SK-N-SH (cell line): ENCODE measurements at regions not wholly inside any gene's neighbourhood (a gene's known extent, or its start where the extent isn't known, plus 50 kb on each side); places are given as distances from the start of the nearest gene placed in this dataset.

Experiments
- CTCF ChIA-PET: fragments of 300-600, 350-600 bp; formaldehyde crosslinking; extraction: SDS; loops from one replicate; lab custom pipeline; 2021; lab: Yijun Ruan, JAX
- POLR2A ChIA-PET: fragments of 350-600 bp; sonication (Branson Sonifier 250); formaldehyde crosslinking; extraction: SDS; loops from one replicate; lab custom pipeline; 2020; ENCODE audit warnings: antibody characterized with exemption, inconsistent platforms; lab: Yijun Ruan, JAX
- DNase-seq: peaks from one replicate; pipeline ENCODE4 v3.0.0; 2012
- H2AFZ ChIP-seq: fragments of 200-600 bp; sonication (generic); 2 replicates; pipeline ENCODE4 v1.8.1; 2016; ENCODE audit warnings: antibody characterized with exemption, mild to moderate bottlenecking, low read depth
- H3F3A ChIP-seq: fragments of 200-600 bp; sonication (generic); replicated peaks from 2 replicates; pipeline ENCODE3; 2016; ENCODE audit warnings: antibody characterized with exemption, mild to moderate bottlenecking; ENCODE audit not compliant: insufficient read depth
- H3K27ac ChIP-seq, 2 experiments: fragments of 200-500 bp in 1 of 2; fragments of 200-600 bp in 1 of 2; sonication (Bioruptor generic) in 1 of 2; sonication (generic), shearing (Covaris generic) in 1 of 2; 2 replicates each; pipeline versions ENCODE4 v1.5.1 to v1.6.1; 2014 to 2016; ENCODE audit warnings: low read depth in 2 of 2, inconsistent platforms in 1 of 2, low read length in 1 of 2, mild to moderate bottlenecking in 1 of 2, mixed read lengths in 1 of 2
- H3K27me3 ChIP-seq: fragments of 200-600 bp; sonication (generic), shearing (Covaris generic); 2 replicates; pipeline ENCODE4 v1.6.1; 2016; ENCODE audit warnings: mixed run types; ENCODE audit not compliant: insufficient read depth
- H3K36me3 ChIP-seq, 2 experiments: fragments of 200-500 bp in 1 of 2; fragments of 200-600 bp in 1 of 2; sonication (Bioruptor generic) in 1 of 2; sonication (generic) in 1 of 2; replicated peaks in 1 of 2; 2 replicates each; pipeline versions ENCODE3 to v1.5.1; 2014 to 2016; ENCODE audit warnings: low read length in 1 of 2, mild to moderate bottlenecking in 1 of 2; ENCODE audit not compliant: insufficient read depth in 2 of 2, control insufficient read depth in 1 of 2
- H3K4me1 ChIP-seq, 2 experiments: fragments of 200-500 bp in 1 of 2; fragments of 200-600 bp in 1 of 2; sonication (Bioruptor generic) in 1 of 2; sonication (generic), shearing (Covaris generic) in 1 of 2; 2 replicates each; pipeline versions ENCODE4 v1.5.1 to v1.6.1; 2014 to 2016; ENCODE audit warnings: low read depth in 1 of 2, low read length in 1 of 2, mixed run types in 1 of 2; ENCODE audit not compliant: insufficient read depth in 2 of 2, control insufficient read depth in 1 of 2
- H3K4me2 ChIP-seq: fragments of 200-600 bp; sonication (generic), shearing (Covaris generic); 2 replicates; pipeline ENCODE4 v1.6.1; 2017; ENCODE audit warnings: mixed run types
- H3K4me3 ChIP-seq, 2 experiments: fragments of 200-500 bp in 1 of 2; fragments of 200-600 bp in 1 of 2; sonication (Bioruptor generic) in 1 of 2; sonication (generic), shearing (Covaris generic) in 1 of 2; 2 replicates each; pipeline versions ENCODE4 v1.5.1 to v1.8.1; 2014 to 2016; ENCODE audit warnings: low read depth in 2 of 2, inconsistent platforms in 1 of 2, low read length in 1 of 2, mild to moderate bottlenecking in 1 of 2, mixed read lengths in 1 of 2, moderate library complexity in 1 of 2
- H3K79me2 ChIP-seq: fragments of 200-600 bp; sonication (generic); 2 replicates; pipeline ENCODE4 v1.8.1; 2017; ENCODE audit warnings: mild to moderate bottlenecking; ENCODE audit not compliant: insufficient read depth
- H3K9ac ChIP-seq: fragments of 200-600 bp; sonication (generic); 2 replicates; pipeline ENCODE4 v1.6.1; 2017; ENCODE audit warnings: mixed run types
- H3K9me2 ChIP-seq: fragments of 200-600 bp; sonication (generic); 2 replicates; pipeline ENCODE4 v1.6.1; 2017; ENCODE audit warnings: mixed run types
- H3K9me3 ChIP-seq: fragments of 200-600 bp; sonication (generic); 2 replicates; pipeline ENCODE4 v1.6.1; 2017; ENCODE audit warnings: mixed run types, mild to moderate bottlenecking, moderate library complexity
- H4K20me1 ChIP-seq: fragments of 200-600 bp; sonication (generic); 2 replicates; pipeline ENCODE4 v1.6.1; 2017; ENCODE audit warnings: mild to moderate bottlenecking, mixed run types; ENCODE audit not compliant: insufficient read depth
- ELF1 ChIP-seq: IDR thresholded peaks from 2 replicates; pipeline ENCODE4 v1.4.0; 2012
- EZH2phosphoT487 ChIP-seq: fragments of 200-600 bp; sonication (generic); IDR thresholded peaks from 2 replicates; pipeline ENCODE4 v1.6.1; 2017; ENCODE audit warnings: low read depth, mixed run types, mild to moderate bottlenecking, antibody characterized with exemption, moderate library complexity, borderline replicate concordance
- FOSL2 ChIP-seq: IDR thresholded peaks from 2 replicates; pipeline ENCODE4 v1.4.0; 2012; ENCODE audit warnings: low read depth, mild to moderate bottlenecking, moderate library complexity, borderline replicate concordance
- GABPA ChIP-seq: IDR thresholded peaks from 2 replicates; pipeline ENCODE4 v1.4.0; 2012; ENCODE audit warnings: low read depth, mild to moderate bottlenecking
- POLR2AphosphoS5 ChIP-seq: IDR thresholded peaks from 2 replicates; pipeline ENCODE4 v1.6.1; 2012; ENCODE audit warnings: low read depth, low read length
- RFX5 ChIP-seq: IDR thresholded peaks from 2 replicates; pipeline ENCODE4 v1.6.1; 2012; ENCODE audit warnings: mild to moderate bottlenecking, improper control_type of control experiment, low read length
- SIN3A ChIP-seq: IDR thresholded peaks from 2 replicates; pipeline ENCODE4 v1.6.1; 2012; ENCODE audit warnings: low read depth, mild to moderate bottlenecking, low read length, moderate library complexity, borderline replicate concordance
- SMC3 ChIP-seq: IDR thresholded peaks from 2 replicates; pipeline ENCODE4 v1.6.1; 2012; ENCODE audit warnings: low read depth, low read length, improper control_type of control experiment
- WGBS: methylation state at CpG from one replicate; pipeline ENCODE4 v1.1.6; 2017; ENCODE audit warnings: low lambda C conversion rate; 5-methylcytosine and 5-hydroxymethylcytosine counted together
- TF ChIP-seq, protein P1 (sequence below): fragments of 200-600 bp; sonication (generic); IDR thresholded peaks from 2 replicates; pipeline ENCODE4 v1.6.1; 2017; ENCODE audit warnings: antibody characterized with exemption, mild to moderate bottlenecking, moderate library complexity
- TF ChIP-seq, protein P2 (sequence below): IDR thresholded peaks from 2 replicates; pipeline ENCODE4; 2012
- TF ChIP-seq, protein P3 (sequence below): IDR thresholded peaks from 2 replicates; pipeline ENCODE4 v1.6.1; 2012; ENCODE audit warnings: mild to moderate bottlenecking, low read depth, low read length, moderate library complexity
- TF ChIP-seq, protein P4 (sequence below): fragments of 150-350 bp; IDR thresholded peaks from 2 replicates; pipeline ENCODE4 v1.6.1; 2016; ENCODE audit warnings: mild to moderate bottlenecking, low read depth, low read length

DNA sequence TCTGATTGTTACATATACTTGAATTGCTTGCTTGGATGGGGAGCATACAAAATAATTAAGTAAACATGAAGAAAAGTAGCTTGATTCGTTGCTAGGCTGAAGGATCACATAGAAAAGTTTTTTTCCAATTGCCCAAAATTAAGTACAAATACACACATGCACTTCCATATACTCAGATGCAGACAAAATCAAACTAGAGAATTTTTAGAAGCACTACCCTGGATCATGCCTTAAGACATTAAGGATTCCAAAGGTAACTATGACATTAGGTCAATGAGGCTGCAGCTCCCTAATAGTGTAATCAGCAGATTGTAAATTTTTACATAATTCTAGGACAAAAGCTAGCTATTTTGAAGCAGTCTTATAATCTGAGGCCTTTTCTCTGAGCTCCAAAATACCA is 216.9 kb upstream of the TMEM161B start:
- no peaks in the 10 kb centered on the region for H3K9me2 ChIP-seq
- WGBS: 3% methylated on average over 1 of the region's 1 CpG
- no peaks in the 10 kb centered on the region for H3F3A ChIP-seq
- no peak overlapping the region for H2AFZ ChIP-seq
- H3K36me3 ChIP-seq: no peaks in the 10 kb centered on the region
- H3K9me3 ChIP-seq: no peaks in the 10 kb centered on the region
- H3K4me3 ChIP-seq: no peak overlapping the region
- DNase-seq: no peak
- TF ChIP-seq SIN3A: no peak
- no peaks in the 10 kb centered on the region for H4K20me1 ChIP-seq
- H3K4me1 ChIP-seq: no peaks in the 10 kb centered on the region; a peak in 1 of 4 replicates
- no peak overlapping the region for H3K9ac ChIP-seq
- no peak overlapping the region for H3K27ac ChIP-seq
- H3K4me2 ChIP-seq: no peak overlapping the region
- ChIA-PET CTCF (no interaction called here), POLR2A (no interaction called here)
- no peaks in the 10 kb centered on the region for H3K79me2 ChIP-seq
- H3K27me3 ChIP-seq: no peaks in the 10 kb centered on the region

DNA sequence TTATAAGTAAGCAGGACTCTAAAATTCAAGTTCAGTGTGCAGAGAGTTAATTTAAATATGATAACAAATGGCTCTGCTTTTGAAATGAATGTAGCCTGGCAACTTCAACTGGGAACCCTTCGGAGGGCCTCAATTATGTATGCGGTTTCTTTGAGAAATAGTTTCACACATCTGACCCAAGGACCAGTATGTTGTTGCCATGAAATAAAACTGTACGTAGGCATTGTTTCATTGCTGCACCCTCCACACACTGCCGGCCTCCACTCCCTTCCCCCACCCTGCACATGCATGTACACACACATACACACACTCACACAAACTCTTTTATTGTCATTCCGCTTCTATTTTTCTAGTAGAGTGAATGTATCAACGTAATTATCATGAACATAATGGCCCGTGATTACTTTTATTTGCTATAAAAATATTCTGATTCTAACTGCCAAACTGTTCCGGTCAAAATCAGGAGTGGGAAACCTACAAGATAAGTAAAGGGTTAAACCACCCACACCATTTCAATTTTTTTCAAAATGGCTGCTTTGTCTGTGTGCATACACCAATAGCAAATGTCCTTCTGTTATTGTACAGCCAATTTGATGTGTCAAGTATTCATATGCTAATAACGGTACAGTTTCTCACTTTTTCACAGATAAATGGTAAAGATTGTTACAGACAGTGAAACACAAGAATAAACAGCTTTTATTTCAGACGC is 215.5 kb upstream of the TMEM161B start:
- Histone ChIP-seq H3K4me2 (no peak overlapping the region), H2AFZ (no peak overlapping the region), H3K4me3 (no peak overlapping the region), H3K9ac (no peak overlapping the region), H3K27me3 (no peaks in the 10 kb centered on the region), H3K9me2 (no peaks in the 10 kb centered on the region), H3K4me1 (peaks cover 0 to 3% of the 10 kb centered on the region in 2 experiments; a peak in 2 of 4 replicates), H3K36me3 (no peaks in the 10 kb centered on the region), H3K79me2 (no peaks in the 10 kb centered on the region), H3F3A (no peaks in the 10 kb centered on the region), H4K20me1 (no peaks in the 10 kb centered on the region), H3K27ac (no peak overlapping the region), H3K9me3 (no peaks in the 10 kb centered on the region)
- TF ChIP-seq GABPA (no peak), EZH2phosphoT487 (no peak)
- ChIA-PET CTCF (no interaction called here), POLR2A (no interaction called here)
- DNase-seq: no peak
- 44% methylated on average over 10 of the region's 10 CpGs for WGBS

DNA sequence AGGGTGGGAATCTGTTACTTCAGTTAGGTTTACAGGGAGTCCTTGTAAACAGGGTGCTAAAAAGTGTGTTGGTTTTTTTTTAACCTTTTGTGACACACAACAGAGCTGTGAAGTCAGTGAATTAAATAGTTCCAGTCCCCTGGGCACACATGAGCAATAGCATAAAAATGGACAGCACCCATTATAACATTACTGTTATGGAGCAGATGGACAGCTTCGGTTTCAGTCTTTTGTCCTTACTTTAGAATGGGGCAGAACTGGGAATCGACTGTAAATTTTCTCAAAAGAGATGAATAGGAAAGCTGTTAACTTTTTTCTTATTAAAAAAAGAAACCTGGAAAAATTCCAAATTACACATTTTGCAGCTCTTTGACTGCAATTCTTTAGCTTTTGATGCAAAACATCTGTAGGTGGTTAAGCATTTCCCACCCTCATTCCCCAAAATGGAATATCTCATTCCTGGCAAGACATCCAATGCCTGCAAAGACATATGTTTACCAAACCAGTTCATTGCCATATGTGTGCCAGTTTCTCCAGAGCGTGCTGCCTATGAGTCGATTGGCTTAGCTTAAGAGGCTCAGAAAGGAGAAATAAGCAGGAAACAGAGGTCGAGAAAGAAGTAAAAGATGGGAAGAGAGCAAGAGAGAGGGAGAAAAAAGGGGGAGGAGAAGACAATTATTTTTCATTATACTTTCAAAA is 212.3 kb upstream of the TMEM161B start:
- Histone ChIP-seq H4K20me1 (no peaks in the 10 kb centered on the region), H2AFZ (no peak overlapping the region), H3K27me3 (no peaks in the 10 kb centered on the region), H3K4me3 (no peak overlapping the region), H3K36me3 (no peaks in the 10 kb centered on the region), H3K9me3 (no peaks in the 10 kb centered on the region), H3K4me1 (peaks cover 0 to 3% of the 10 kb centered on the region in 2 experiments; a peak in 2 of 4 replicates), H3K79me2 (no peaks in the 10 kb centered on the region), H3K4me2 (no peak overlapping the region), H3K9ac (no peak overlapping the region), H3K27ac (no peak overlapping the region), H3K9me2 (no peaks in the 10 kb centered on the region), H3F3A (no peaks in the 10 kb centered on the region)
- no peak for DNase-seq
- WGBS: 1% methylated on average over 5 of the region's 5 CpGs
- POLR2A ChIA-PET: no interaction called here
- CTCF ChIA-PET: interaction anchor here (0.9 kb wide), 1 partner anchor 13 kb away, joined by 3 read pairs; no protein-coding TSS in a partner anchor
- TF ChIP-seq, protein P1, sequence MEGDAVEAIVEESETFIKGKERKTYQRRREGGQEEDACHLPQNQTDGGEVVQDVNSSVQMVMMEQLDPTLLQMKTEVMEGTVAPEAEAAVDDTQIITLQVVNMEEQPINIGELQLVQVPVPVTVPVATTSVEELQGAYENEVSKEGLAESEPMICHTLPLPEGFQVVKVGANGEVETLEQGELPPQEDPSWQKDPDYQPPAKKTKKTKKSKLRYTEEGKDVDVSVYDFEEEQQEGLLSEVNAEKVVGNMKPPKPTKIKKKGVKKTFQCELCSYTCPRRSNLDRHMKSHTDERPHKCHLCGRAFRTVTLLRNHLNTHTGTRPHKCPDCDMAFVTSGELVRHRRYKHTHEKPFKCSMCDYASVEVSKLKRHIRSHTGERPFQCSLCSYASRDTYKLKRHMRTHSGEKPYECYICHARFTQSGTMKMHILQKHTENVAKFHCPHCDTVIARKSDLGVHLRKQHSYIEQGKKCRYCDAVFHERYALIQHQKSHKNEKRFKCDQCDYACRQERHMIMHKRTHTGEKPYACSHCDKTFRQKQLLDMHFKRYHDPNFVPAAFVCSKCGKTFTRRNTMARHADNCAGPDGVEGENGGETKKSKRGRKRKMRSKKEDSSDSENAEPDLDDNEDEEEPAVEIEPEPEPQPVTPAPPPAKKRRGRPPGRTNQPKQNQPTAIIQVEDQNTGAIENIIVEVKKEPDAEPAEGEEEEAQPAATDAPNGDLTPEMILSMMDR: no peak
- TF ChIP-seq, protein P2, sequence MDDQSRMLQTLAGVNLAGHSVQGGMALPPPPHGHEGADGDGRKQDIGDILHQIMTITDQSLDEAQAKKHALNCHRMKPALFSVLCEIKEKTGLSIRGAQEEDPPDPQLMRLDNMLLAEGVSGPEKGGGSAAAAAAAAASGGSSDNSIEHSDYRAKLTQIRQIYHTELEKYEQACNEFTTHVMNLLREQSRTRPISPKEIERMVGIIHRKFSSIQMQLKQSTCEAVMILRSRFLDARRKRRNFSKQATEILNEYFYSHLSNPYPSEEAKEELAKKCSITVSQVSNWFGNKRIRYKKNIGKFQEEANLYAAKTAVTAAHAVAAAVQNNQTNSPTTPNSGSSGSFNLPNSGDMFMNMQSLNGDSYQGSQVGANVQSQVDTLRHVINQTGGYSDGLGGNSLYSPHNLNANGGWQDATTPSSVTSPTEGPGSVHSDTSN: no peak
- TF ChIP-seq POLR2AphosphoS5 (no peak), SMC3 (no peak), ELF1 (no peak), FOSL2 (no peak), RFX5 (no peak)
- TF ChIP-seq, protein P3, sequence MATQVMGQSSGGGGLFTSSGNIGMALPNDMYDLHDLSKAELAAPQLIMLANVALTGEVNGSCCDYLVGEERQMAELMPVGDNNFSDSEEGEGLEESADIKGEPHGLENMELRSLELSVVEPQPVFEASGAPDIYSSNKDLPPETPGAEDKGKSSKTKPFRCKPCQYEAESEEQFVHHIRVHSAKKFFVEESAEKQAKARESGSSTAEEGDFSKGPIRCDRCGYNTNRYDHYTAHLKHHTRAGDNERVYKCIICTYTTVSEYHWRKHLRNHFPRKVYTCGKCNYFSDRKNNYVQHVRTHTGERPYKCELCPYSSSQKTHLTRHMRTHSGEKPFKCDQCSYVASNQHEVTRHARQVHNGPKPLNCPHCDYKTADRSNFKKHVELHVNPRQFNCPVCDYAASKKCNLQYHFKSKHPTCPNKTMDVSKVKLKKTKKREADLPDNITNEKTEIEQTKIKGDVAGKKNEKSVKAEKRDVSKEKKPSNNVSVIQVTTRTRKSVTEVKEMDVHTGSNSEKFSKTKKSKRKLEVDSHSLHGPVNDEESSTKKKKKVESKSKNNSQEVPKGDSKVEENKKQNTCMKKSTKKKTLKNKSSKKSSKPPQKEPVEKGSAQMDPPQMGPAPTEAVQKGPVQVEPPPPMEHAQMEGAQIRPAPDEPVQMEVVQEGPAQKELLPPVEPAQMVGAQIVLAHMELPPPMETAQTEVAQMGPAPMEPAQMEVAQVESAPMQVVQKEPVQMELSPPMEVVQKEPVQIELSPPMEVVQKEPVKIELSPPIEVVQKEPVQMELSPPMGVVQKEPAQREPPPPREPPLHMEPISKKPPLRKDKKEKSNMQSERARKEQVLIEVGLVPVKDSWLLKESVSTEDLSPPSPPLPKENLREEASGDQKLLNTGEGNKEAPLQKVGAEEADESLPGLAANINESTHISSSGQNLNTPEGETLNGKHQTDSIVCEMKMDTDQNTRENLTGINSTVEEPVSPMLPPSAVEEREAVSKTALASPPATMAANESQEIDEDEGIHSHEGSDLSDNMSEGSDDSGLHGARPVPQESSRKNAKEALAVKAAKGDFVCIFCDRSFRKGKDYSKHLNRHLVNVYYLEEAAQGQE: no peak
- TF ChIP-seq, protein P4, sequence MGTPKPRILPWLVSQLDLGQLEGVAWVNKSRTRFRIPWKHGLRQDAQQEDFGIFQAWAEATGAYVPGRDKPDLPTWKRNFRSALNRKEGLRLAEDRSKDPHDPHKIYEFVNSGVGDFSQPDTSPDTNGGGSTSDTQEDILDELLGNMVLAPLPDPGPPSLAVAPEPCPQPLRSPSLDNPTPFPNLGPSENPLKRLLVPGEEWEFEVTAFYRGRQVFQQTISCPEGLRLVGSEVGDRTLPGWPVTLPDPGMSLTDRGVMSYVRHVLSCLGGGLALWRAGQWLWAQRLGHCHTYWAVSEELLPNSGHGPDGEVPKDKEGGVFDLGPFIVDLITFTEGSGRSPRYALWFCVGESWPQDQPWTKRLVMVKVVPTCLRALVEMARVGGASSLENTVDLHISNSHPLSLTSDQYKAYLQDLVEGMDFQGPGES: no peak
